Bone marrow (tissue), 2 donors: ENCODE measurements at regions not wholly inside any gene's neighbourhood (a gene's known extent, or its start where the extent isn't known, plus 50 kb on each side); places are given as distances from the start of the nearest gene placed in this dataset.

Experiments used
- DNase-seq, 2 donors: peaks; one replicate each; lab custom pipeline; 2025; lab: John Stamatoyannopoulos, UW

DNA sequence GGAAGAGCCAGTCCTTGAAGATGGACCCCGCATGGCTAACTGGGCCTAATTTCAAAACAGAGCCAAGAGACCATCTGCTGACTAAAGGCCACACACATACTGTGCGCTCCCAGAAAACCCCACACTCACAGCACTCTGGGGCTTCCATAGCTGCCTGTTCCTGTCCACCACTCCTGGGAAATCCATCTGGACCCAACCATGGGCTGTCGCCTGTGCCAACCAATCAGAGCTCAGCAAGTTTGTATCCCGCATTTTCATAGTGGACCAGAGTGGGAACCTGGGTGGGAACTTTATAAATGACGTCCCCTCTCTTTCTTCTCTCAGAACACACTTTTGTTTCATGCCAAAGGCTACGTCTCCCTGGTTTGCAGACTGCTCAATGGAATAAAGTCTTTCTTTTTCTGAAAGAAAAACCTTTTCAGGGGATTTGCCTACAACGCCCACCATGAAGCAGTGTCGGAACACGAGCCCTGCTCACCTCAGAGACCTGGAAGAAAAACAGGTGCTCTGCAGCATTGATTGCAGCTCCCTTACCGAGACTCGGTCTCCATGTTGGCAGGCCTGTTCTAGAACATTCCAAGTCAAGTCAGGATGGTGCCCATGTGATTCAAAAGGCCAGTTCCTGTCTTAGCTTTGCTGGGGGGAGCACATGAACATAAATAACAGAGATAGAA lies 137.2 kb upstream of the GPC1 start:
- DNase-seq: no peak

DNA sequence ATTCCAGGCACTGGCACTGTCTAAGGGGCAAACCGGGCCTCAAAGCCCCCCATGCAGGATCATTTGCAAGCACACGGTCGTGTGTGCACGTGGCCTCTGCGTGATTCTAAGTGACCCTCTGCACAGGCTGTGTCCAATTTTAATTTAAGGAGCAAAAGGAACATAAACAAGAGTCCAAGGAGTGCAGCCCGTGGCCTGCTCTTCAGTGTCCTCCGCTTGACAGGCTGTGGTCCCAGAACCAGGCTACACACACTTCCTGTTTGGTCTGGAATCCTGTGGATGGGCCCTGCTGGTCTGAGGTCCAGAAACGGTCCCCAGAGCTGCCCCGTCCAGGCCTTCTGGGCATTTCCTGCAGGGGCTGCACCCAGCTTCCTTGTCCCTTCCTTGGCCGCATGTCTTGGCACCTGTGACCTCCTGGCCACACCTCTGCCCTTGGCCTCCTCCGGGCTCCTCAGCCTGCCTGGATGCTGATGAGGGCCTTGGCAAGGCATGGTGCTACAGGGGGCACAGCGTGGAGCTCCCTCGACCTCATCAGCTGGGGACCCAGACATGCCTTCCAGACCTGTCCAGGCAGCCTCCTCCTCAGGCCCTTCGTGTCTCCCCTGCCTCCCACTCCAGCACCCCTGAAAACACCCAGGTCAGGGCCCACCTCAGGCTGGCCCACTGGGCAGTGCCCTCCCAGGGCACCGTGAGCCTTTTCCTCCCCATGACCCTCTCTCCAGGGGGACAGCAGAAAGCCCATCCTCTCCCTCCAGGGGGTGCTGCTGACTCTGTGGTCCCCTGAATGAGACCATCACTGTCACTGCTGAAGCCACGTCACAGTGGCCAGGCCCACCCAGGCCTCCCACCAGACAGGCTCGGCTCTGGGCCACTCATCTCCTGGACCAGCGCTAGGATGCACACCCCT lies 136.4 kb upstream of the GPC1 start:
- DNase-seq: no peak

DNA sequence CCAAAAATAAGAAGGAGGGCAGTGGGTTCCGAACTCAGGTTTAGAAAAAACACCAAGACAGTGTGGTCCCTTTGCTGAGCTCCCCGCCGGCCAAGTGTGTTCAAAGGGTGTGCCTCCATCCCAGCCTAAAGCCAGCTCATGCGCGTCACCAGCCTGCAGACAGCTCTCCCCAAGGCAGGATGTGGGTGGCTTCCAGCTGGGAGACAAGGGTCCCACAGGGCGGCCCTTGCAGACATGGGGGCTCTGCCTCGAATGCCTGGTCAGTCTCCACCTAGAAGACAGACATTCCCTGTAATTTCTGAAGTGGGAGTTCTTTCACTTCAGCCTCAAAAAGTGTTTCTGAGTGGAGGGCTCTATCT lies 135.8 kb upstream of the GPC1 start:
- DNase-seq: no peak

DNA sequence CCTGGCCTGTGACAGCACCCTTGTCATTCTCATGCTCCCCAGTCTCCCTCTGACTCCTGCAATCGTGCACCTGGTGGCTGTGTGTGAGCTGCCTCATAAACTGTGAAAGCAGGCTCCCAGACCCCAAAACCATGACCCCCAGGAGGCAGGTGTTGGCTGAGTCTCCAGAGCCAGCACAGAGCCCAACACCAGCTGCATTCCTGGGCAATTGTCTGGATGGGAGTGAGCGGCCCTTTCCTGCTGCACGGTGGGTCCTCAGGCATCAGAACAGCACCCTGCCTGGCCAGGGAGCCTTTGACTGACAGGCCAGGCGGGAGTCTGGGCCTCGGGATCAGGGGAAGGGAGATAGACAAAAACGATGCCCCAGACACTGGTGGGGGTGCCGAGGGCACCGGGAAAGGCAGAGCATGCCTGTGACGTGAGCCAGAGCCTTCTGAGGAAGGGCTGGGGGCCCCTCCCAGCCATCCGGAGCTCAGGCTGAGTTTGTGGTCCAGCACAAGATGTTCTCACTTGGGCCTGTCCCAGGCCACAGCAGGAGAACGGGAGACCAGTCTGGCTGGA lies 135.1 kb upstream of the GPC1 start:
- no peak for DNase-seq

DNA sequence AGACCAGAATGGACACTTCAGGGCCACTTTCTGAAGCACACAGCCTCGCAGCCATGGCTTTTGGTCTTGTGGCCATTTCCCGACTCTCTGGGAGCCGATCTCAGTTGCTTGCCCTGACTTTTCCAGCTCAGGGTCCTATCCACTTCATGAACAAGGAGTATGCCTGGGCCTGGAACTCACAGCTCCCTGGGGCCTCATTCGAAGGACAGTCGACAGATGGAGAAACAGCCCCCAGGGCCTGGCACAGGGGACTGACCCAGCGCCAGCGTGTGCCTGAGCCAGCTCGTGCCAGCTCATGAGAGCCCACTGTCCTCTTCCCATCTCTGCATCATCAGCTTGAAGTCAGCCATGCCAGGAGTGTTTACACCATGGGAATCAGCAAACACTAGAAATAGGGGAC lies 134.6 kb upstream of the GPC1 start:
- no peak for DNase-seq

DNA sequence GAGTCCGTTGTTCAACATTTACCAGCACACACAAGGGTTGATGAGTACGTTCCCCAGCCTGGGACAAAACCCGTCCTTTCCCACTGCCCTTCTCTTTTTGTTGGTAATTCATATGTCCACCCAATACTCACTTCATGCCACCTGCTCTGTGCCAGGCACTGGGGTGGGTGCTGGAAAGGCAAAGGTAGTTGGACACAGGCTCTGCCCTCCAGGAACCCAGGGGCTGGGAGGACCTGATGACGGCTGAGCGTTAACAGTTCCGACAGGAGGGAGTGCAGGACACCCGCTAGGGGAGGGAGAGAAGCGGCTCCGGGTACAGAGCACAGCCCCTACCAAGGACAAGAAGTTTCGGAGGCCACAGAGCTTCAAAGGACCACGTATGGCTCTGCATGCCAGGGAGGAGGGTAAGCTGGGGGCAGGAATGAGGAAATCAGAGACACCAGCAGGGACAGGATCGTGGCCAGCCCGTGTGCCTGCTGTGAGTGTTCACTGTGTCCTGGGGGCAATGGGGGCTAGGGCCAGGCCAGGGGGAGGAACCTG lies 134.1 kb upstream of the GPC1 start:
- DNase-seq: no peak

DNA sequence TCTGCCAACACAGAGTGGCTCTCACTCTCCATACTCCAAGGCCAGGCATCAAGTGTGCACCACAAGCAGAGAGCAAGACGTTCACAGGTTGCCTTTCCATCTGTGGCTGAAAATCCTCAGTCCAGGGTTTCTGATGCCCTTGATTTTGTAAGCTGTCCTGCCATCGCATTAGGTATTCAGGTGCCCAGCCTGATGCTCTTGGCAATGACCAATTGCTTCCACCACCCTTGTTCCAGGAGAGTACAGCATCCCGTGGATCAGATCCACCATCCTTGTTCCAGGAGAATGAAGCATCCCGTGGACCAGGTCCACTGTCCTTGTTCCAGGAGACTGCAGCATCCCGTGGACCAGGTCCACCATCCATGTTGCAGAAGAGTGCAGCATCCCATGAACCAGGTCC lies 133.4 kb upstream of the GPC1 start:
- no peak for DNase-seq

DNA sequence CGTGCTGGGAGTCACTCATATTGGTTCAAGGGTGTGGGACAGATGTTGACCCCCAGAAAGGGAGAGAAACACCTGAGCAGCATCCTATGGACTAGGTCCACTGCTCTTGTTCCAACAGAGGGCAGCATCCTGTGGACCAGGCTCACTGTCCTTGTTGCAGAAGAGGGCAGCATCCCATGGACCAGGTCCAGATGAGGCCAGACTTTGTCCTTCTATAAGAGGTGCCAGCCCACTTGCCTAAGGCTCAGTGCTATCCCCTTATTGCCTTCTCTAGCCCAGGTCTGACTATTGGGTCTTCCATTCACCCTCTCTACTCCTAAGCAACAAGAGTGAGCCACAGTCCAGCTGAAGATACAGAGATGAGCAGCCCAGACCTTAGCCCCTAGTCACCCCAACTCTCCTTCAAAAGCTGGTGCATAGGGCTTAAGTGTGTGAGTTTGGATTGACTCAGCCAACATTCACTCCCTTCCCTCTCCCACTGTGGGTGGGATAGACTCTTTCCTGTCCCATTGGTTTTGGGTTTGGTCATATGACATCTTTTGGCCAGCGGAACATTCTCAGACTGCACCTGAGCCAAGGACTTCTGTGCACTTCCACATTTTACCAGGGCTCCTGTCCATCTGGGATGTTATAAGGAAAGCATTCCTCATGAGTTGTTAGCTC lies 132.4 kb upstream of the GPC1 start:
- DNase-seq: no peak

DNA sequence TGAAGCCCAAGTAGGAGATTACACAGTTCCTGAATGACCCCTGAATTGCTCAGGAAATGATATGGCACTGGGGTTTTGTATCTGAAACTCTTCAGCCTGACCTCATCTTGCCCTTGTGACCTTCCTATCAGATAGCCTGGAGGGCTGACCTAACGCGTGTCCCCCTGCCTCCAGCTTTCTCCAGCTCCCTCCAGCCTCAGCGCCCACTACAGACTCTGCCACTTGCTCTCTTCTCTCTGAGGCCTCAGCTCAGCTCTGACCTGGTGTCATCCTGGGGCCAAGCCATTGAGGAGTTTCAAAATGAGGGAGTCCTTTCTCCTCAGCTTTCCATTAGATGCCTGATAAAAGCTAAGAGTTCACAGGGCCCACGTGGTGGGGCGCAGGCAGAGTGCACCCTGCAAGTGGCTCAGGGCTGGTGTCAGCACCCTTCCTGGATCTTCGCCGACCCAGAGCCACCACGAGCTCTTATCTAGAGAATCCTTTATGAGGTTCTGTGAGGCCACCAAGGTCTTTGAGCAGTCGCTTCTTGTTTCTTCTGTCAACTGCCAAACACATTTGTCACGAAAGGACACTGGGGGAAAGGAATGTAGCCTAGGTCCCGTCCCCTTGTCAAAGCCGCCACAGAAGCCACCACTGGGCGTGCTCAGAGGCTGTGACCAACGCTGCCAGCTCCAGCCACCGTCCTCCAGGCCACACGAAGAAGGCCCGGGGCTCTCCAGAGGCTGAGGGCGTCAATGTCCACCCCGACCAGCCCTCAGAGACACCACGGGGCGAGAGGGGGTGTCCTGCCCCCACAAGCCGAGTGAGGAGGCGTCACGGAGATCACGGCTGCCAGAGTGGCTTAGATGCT lies 131.3 kb upstream of the GPC1 start:
- no peak for DNase-seq

DNA sequence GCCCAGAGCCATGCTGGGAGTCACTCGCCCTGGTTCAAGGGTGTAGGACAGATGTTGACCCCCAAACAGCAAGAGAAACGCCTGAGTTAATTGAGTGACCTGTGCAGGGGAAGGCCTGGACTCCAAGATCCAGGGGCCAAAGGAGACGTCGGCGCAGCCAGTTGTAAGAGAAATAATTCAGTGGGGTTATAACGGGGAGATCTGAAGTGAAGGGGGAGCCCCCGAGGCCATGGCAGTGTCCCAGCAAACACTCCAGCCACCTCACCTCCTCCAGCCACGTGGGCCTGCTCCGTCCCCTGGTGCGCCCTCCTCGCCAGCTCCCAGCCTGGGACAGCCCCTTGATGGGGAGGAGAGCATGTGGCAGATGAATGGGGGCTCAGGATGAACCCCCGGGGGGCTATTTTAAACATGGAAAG lies 130.7 kb upstream of the GPC1 start:
- DNase-seq: no peak

DNA sequence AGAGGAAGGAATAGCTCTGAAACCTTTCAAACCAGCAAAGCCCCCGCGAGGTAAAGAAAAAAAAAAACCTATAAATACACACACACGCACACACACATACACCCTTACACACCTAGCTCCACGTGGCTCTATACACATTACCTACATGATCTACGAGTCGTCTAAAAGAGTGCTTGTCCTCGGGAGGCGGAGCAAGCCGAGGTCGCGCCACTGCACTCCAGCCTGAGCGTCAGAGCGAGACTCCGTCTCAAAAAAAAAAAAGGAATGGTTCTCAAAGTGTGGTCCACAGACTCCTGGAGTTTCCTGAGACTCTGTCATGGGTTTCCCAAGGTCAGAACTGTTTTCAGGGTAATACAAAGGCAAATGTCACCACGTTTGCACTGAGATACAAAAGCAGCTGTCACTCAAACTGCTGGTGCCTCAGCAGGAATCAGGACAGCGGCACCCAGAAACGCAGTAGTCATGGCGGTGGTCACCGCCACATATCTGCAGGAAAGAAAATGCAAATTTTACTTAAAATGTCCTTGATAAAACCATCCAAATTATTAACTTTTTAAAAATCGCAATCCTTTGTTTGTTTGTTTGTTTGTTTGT lies 130.0 kb upstream of the GPC1 start:
- no peak for DNase-seq

DNA sequence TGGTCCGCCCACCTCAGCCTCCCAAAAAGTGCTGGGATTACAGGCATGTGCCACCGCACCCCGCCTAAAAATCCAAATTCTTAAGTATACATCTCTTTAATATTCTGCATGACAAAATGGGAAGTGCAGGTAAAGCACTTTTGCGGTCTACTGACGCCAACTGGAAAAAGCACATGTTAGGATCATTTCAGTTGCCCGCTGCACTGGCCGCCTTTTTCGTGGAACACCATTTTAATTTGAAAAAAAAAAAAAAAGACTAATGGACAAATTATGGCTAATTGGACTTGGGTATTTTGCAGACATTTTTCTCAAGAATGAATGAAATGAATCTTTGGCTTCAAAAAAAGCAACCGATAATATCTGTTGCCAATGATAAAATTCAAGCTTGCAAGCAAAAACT lies 129.3 kb upstream of the GPC1 start:
- no peak for DNase-seq

DNA sequence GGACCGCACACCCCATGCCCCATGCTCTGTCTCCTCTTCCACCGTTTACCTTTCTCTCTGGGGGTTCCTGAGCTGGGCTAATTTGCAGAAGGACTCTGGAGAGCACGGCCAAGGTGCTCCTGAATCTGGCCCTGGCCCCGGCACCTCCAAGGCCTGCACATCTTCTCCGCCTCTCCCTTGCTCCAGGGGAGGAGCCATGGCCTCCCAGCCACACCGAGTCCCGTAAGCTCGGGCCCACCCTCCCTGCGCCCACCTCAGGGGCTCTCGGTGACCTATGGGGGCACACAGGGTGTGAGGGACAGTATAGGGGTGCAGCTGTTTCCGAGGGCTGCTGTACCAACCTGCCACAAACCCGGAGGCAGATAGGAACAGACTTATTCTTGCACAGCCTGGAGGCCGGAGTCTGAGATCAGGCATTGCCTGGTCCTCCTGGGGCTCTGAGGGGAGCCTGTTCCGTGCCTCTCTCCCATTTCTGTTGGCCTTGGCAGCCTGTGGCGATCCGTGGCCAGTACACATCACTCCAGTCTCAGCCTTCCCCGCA lies 127.3 kb upstream of the GPC1 start:
- no peak for DNase-seq

DNA sequence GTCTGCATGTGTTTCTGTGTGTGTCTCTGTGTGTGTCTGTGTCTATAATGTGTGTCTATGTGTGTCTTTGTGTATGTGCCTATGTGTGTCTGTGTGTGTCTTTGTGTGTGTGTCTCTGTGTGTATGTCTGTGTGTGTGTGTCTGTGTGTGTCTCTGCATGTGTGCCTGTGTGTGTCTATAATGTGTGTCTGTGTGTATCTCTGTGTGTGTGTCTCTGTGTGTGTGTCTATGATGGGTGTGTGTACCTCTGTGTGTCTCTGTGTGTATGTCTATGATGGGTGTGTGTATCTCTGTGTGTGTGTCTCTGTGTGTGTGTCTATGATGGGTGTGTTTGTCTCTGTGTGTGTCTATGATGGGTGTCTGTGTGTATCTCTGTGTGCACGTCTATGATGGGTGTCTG lies 126.2 kb upstream of the GPC1 start:
- DNase-seq: no peak

DNA sequence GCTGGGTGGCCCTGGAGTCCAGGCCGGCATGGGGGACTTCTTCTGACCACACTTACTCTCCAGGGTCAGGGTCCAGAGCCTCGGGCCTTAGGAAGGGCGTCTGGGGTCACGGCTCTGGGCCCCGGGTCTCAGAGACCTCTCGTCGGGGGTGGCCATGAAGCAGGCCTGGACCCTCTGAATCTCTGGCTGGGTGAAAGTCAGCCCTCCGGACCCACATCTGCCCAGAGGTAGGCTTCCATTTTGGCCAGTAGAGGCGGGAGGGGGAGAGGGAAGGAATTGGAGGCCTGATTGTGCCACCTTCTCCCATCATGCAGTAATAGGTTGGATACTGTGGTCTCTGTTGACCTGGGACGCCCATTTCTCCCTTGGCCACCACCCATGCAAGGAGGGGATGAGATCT lies 125.3 kb upstream of the GPC1 start:
- no peak for DNase-seq

DNA sequence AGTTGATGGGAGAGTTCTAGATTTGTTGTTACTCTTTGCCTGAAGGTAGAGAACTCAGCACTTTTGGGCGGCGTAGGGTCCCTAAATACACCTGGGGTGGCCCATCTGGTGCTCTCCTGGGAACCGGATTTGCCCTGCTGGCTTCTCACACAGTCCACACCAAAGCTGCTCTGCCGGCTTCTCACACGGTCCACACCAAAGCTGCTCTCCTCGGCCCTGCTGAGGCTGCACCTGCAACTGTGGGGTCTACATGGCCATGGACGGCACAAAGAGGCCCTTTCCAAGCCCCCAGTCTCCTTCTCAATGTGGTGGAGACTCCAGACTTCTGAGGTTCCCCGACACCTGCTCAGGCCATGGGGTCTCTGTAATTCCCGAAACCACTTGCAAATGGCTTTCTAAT lies 124.8 kb upstream of the GPC1 start:
- no peak for DNase-seq

DNA sequence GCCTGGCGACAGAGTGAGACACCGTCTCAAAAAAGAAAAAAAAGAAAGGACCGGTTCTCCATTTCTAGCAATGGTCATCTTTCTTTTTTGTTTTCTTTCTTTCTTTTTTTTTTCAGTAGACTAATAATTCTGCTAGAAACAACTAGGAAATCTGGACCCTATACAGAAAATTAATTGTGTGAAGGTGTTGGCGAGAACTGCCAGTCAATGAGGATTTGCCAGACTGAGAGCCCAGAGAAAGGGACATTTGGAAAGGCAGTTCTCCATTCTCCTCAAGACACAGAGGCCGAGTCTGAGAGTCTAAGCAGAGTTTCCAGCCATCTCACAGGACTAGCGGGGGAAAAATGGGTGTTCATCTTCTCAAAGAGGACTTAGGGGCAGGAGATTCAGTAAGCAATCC lies 123.6 kb upstream of the GPC1 start:
- DNase-seq: no peak

DNA sequence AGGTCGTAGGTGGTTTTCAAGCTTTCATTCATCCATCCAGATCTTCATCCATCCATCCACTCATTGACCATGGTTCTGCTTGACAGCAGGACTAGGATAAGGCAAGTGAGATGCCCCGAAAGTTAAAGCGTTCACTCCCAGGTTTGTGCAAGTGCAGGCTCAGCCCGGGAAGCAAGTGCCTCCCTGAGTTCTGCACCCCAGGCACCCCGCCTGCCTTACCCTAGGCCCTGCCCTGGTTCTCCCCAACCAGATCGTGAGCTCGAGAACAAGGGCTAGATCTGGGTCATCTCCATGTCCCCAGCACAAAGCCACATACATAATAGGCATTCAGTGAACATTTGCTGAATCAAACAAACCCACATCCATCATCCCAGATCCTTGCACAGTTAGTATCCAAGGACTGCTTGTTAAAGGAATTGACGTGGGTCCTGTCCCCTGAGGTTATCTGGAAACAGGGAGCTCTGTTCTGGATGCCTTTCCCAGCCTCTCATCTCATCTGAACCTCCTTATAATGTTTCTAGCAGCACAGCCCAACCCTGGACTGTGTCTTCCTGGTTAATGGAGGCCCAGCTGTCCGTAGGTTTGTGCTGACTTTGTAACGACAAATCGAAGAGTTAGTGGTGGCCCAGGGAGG lies 116.1 kb upstream of the GPC1 start:
- no peak for DNase-seq

DNA sequence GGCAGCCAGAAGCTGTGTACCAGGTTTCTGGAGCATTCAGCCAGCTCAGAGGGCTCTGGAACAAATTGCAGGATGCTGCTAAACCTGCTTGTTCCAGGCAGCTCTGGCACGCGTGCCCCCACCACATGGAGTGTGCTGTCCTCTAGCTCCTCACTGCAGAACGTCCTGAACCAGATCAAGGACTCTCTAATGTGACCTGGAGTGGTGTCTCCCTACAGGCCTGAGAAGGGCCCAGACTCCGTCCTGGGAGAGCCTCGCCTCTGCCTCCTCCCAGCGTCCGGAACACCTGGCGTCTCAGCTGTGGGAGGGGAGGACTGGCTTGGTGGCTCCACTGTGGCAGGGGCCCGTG lies 115.6 kb upstream of the GPC1 start:
- DNase-seq: no peak

DNA sequence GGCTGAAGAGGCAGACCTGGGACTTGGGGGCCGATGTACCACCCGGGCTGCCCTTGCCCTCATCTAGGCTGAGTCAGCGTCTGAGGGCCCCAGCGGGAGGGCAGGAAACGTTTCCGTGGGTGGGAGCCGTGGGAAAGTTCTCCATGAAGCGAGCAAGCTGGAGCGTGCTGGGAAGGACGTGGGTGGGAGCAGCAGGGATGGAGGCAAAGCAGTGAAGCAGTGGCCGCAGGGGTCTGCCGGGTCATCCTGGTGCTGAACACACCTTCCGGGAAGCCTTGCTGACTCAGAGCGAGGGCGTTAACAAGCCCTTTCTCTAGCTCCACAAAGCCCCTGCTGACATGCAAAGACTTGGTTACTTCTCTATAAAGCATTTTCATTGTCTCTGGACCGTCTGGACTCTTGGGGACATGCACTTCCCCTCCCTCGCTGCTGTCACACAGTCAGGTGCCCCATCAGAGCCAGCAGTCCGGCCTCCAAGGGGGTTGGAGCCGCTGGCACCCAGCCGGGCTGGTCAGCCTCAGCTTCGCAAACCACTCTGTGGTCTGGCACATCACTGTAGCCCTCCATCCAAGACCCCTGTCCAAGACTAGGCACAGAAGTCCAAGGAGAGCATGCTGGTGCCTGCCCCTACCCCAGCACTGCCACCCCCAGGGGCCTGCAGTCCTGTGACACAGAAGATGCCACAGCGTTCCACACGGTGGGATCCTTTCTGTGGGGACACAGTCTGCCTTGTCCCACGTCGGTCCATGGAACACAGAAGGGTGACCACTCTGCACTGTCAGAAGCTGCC lies 115.1 kb upstream of the GPC1 start:
- DNase-seq: no peak
